Osteoblast (primary cell): ENCODE measurements at regions not wholly inside any gene's neighbourhood (a gene's known extent, or its start where the extent isn't known, plus 50 kb on each side); places are given as distances from the start of the nearest gene placed in this dataset.

ENCODE experiments used
- DNase-seq: peaks from one replicate; pipeline ENCODE4 v3.0.0; 2011; ENCODE audit warnings: low spot score, mixed read lengths; ENCODE audit not compliant: insufficient read length; ENCODE audit errors: missing footprints
- H2AFZ ChIP-seq: 2 replicates; pipeline ENCODE4 v1.6.0; 2011; ENCODE audit warnings: mild to moderate bottlenecking, low read length
- H3K27ac ChIP-seq: 2 replicates; pipeline ENCODE4 v1.5.1; 2011; ENCODE audit warnings: mild to moderate bottlenecking, low read depth, low read length, moderate library complexity
- H3K27me3 ChIP-seq: 2 replicates; pipeline ENCODE4 v1.6.0; 2012; ENCODE audit warnings: mild to moderate bottlenecking, control low read depth, inconsistent platforms, low read length, moderate library complexity; ENCODE audit not compliant: insufficient read depth
- H3K36me3 ChIP-seq: 2 replicates; pipeline ENCODE4 v1.5.1; 2011; ENCODE audit warnings: mild to moderate bottlenecking, low read length, control low read depth, moderate library complexity; ENCODE audit not compliant: insufficient read depth
- H3K4me1 ChIP-seq: 2 replicates; pipeline ENCODE4 v1.5.1; 2011; ENCODE audit warnings: mild to moderate bottlenecking, low read length, control low read depth, moderate library complexity; ENCODE audit not compliant: insufficient read depth
- H3K4me2 ChIP-seq: 2 replicates; pipeline ENCODE4 v1.6.0; 2011; ENCODE audit warnings: mild to moderate bottlenecking, low read length; ENCODE audit not compliant: insufficient read depth
- H3K4me3 ChIP-seq: fragments of 200-600 bp; sonication (generic); 3 replicates; pipeline ENCODE4 v1.5.1; 2012; ENCODE audit warnings: mild to moderate bottlenecking, low read length, inconsistent platforms; ENCODE audit not compliant: insufficient read depth
- H3K79me2 ChIP-seq: 2 replicates; pipeline ENCODE4 v1.6.0; 2012; ENCODE audit warnings: mild to moderate bottlenecking, low read length, control low read depth, inconsistent platforms; ENCODE audit not compliant: insufficient read depth
- H3K9me3 ChIP-seq: 2 replicates; pipeline ENCODE4 v1.5.1; 2011; ENCODE audit warnings: low read depth, low read length, control low read depth
- H4K20me1 ChIP-seq: 2 replicates; pipeline ENCODE4 v1.6.0; 2012; ENCODE audit warnings: mild to moderate bottlenecking, low read length, control low read depth; ENCODE audit not compliant: insufficient read depth
- TF ChIP-seq, protein P1 (sequence below): IDR thresholded peaks from 2 replicates; pipeline ENCODE4 v1.5.1; 2011; ENCODE audit warnings: mild to moderate bottlenecking, low read depth, low read length, moderate library complexity; ENCODE audit errors: extremely low read depth

GRCh38 chr4:152103181-152103901, 342.5 kb upstream of the GATB start:
- peaks cover 15% of the 10 kb centered on the region for H3K4me1 ChIP-seq
- TF ChIP-seq, protein P1, sequence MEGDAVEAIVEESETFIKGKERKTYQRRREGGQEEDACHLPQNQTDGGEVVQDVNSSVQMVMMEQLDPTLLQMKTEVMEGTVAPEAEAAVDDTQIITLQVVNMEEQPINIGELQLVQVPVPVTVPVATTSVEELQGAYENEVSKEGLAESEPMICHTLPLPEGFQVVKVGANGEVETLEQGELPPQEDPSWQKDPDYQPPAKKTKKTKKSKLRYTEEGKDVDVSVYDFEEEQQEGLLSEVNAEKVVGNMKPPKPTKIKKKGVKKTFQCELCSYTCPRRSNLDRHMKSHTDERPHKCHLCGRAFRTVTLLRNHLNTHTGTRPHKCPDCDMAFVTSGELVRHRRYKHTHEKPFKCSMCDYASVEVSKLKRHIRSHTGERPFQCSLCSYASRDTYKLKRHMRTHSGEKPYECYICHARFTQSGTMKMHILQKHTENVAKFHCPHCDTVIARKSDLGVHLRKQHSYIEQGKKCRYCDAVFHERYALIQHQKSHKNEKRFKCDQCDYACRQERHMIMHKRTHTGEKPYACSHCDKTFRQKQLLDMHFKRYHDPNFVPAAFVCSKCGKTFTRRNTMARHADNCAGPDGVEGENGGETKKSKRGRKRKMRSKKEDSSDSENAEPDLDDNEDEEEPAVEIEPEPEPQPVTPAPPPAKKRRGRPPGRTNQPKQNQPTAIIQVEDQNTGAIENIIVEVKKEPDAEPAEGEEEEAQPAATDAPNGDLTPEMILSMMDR: no peak
- no peak overlapping the region for H3K4me3 ChIP-seq
- H3K36me3 ChIP-seq: no peaks in the 10 kb centered on the region
- no peak for DNase-seq
- no peaks in the 10 kb centered on the region for H4K20me1 ChIP-seq
- H3K4me2 ChIP-seq: no peak overlapping the region
- no peaks in the 10 kb centered on the region for H3K79me2 ChIP-seq
- H3K9me3 ChIP-seq: no peaks in the 10 kb centered on the region
- H3K27ac ChIP-seq: no peak overlapping the region
- H3K27me3 ChIP-seq: no peaks in the 10 kb centered on the region
- no peak overlapping the region for H2AFZ ChIP-seq

GRCh38 chr4:152102436-152103000, 341.7 kb upstream of the GATB start:
- TF ChIP-seq, protein P1: no peak
- no peaks in the 10 kb centered on the region for H3K27me3 ChIP-seq
- H3K4me2 ChIP-seq: peak overlapping the region; percentile 17
- H3K79me2 ChIP-seq: no peaks in the 10 kb centered on the region
- H4K20me1 ChIP-seq: no peaks in the 10 kb centered on the region
- H3K9me3 ChIP-seq: no peaks in the 10 kb centered on the region
- H3K4me3 ChIP-seq: no peak overlapping the region
- no peak overlapping the region for H3K27ac ChIP-seq
- no peak overlapping the region for H2AFZ ChIP-seq
- peaks cover 15% of the 10 kb centered on the region for H3K4me1 ChIP-seq
- H3K36me3 ChIP-seq: no peaks in the 10 kb centered on the region
- no peak for DNase-seq

- Histone ChIP-seq H4K20me1 (no peaks in the 10 kb centered on the region), H2AFZ (no peak overlapping the region), H3K4me3 (no peak overlapping the region), H3K27me3 (no peaks in the 10 kb centered on the region), H3K4me2 (no peak overlapping the region), H3K9me3 (no peaks in the 10 kb centered on the region), H3K36me3 (no peaks in the 10 kb centered on the region), H3K4me1 (peaks cover 10% of the 10 kb centered on the region), H3K79me2 (no peaks in the 10 kb centered on the region), H3K27ac (no peak overlapping the region)
- TF ChIP-seq, protein P1: no peak
- DNase-seq: peak; percentile 74
Observed at GRCh38 chr4:152101556-152102435, 341.0 kb upstream of the GATB start.
